SK-N-SH (cell line): ENCODE measurements at regions not wholly inside any gene's neighbourhood (a gene's known extent, or its start where the extent isn't known, plus 50 kb on each side); places are given as distances from the start of the nearest gene placed in this dataset.

ENCODE experiments used
- CTCF ChIA-PET: fragments of 300-600, 350-600 bp; formaldehyde crosslinking; extraction: SDS; loops from one replicate; lab custom pipeline; 2021; lab: Yijun Ruan, JAX
- POLR2A ChIA-PET: fragments of 350-600 bp; sonication (Branson Sonifier 250); formaldehyde crosslinking; extraction: SDS; loops from one replicate; lab custom pipeline; 2020; ENCODE audit warnings: antibody characterized with exemption, inconsistent platforms; lab: Yijun Ruan, JAX
- DNase-seq: peaks from one replicate; pipeline ENCODE4 v3.0.0; 2012
- H2AFZ ChIP-seq: fragments of 200-600 bp; sonication (generic); 2 replicates; pipeline ENCODE4 v1.8.1; 2016; ENCODE audit warnings: antibody characterized with exemption, mild to moderate bottlenecking, low read depth
- H3F3A ChIP-seq: fragments of 200-600 bp; sonication (generic); replicated peaks from 2 replicates; pipeline ENCODE3; 2016; ENCODE audit warnings: antibody characterized with exemption, mild to moderate bottlenecking; ENCODE audit not compliant: insufficient read depth
- H3K27ac ChIP-seq, 2 experiments: fragments of 200-500 bp in 1 of 2; fragments of 200-600 bp in 1 of 2; sonication (Bioruptor generic) in 1 of 2; sonication (generic), shearing (Covaris generic) in 1 of 2; 2 replicates each; pipeline versions ENCODE4 v1.5.1 to v1.6.1; 2014 to 2016; ENCODE audit warnings: low read depth in 2 of 2, inconsistent platforms in 1 of 2, low read length in 1 of 2, mild to moderate bottlenecking in 1 of 2, mixed read lengths in 1 of 2
- H3K27me3 ChIP-seq: fragments of 200-600 bp; sonication (generic), shearing (Covaris generic); 2 replicates; pipeline ENCODE4 v1.6.1; 2016; ENCODE audit warnings: mixed run types; ENCODE audit not compliant: insufficient read depth
- H3K36me3 ChIP-seq, 2 experiments: fragments of 200-500 bp in 1 of 2; fragments of 200-600 bp in 1 of 2; sonication (Bioruptor generic) in 1 of 2; sonication (generic) in 1 of 2; replicated peaks in 1 of 2; 2 replicates each; pipeline versions ENCODE3 to v1.5.1; 2014 to 2016; ENCODE audit warnings: low read length in 1 of 2, mild to moderate bottlenecking in 1 of 2; ENCODE audit not compliant: insufficient read depth in 2 of 2, control insufficient read depth in 1 of 2
- H3K4me1 ChIP-seq, 2 experiments: fragments of 200-500 bp in 1 of 2; fragments of 200-600 bp in 1 of 2; sonication (Bioruptor generic) in 1 of 2; sonication (generic), shearing (Covaris generic) in 1 of 2; 2 replicates each; pipeline versions ENCODE4 v1.5.1 to v1.6.1; 2014 to 2016; ENCODE audit warnings: low read depth in 1 of 2, low read length in 1 of 2, mixed run types in 1 of 2; ENCODE audit not compliant: insufficient read depth in 2 of 2, control insufficient read depth in 1 of 2
- H3K4me2 ChIP-seq: fragments of 200-600 bp; sonication (generic), shearing (Covaris generic); 2 replicates; pipeline ENCODE4 v1.6.1; 2017; ENCODE audit warnings: mixed run types
- H3K4me3 ChIP-seq, 2 experiments: fragments of 200-500 bp in 1 of 2; fragments of 200-600 bp in 1 of 2; sonication (Bioruptor generic) in 1 of 2; sonication (generic), shearing (Covaris generic) in 1 of 2; 2 replicates each; pipeline versions ENCODE4 v1.5.1 to v1.8.1; 2014 to 2016; ENCODE audit warnings: low read depth in 2 of 2, inconsistent platforms in 1 of 2, low read length in 1 of 2, mild to moderate bottlenecking in 1 of 2, mixed read lengths in 1 of 2, moderate library complexity in 1 of 2
- H3K79me2 ChIP-seq: fragments of 200-600 bp; sonication (generic); 2 replicates; pipeline ENCODE4 v1.8.1; 2017; ENCODE audit warnings: mild to moderate bottlenecking; ENCODE audit not compliant: insufficient read depth
- H3K9ac ChIP-seq: fragments of 200-600 bp; sonication (generic); 2 replicates; pipeline ENCODE4 v1.6.1; 2017; ENCODE audit warnings: mixed run types
- H3K9me2 ChIP-seq: fragments of 200-600 bp; sonication (generic); 2 replicates; pipeline ENCODE4 v1.6.1; 2017; ENCODE audit warnings: mixed run types
- H3K9me3 ChIP-seq: fragments of 200-600 bp; sonication (generic); 2 replicates; pipeline ENCODE4 v1.6.1; 2017; ENCODE audit warnings: mixed run types, mild to moderate bottlenecking, moderate library complexity
- H4K20me1 ChIP-seq: fragments of 200-600 bp; sonication (generic); 2 replicates; pipeline ENCODE4 v1.6.1; 2017; ENCODE audit warnings: mild to moderate bottlenecking, mixed run types; ENCODE audit not compliant: insufficient read depth
- CTCF ChIP-seq: fragments of 200-600 bp; sonication (generic); IDR thresholded peaks from 2 replicates; pipeline ENCODE4 v1.6.1; 2017; ENCODE audit warnings: antibody characterized with exemption, mild to moderate bottlenecking, moderate library complexity
- EZH2phosphoT487 ChIP-seq: fragments of 200-600 bp; sonication (generic); IDR thresholded peaks from 2 replicates; pipeline ENCODE4 v1.6.1; 2017; ENCODE audit warnings: low read depth, mixed run types, mild to moderate bottlenecking, antibody characterized with exemption, moderate library complexity, borderline replicate concordance
- FOXJ3 ChIP-seq: sonication (generic); formaldehyde crosslinking; IDR thresholded peaks from 2 replicates; pipeline ENCODE4 v1.5.1; 2020; ENCODE audit warnings: mild to moderate bottlenecking, missing genetic modification reagents
- FOXM1 ChIP-seq: IDR thresholded peaks from 2 replicates; pipeline ENCODE4 v1.4.0; 2012; ENCODE audit warnings: low read depth, mild to moderate bottlenecking
- GABPA ChIP-seq: IDR thresholded peaks from 2 replicates; pipeline ENCODE4 v1.4.0; 2012; ENCODE audit warnings: low read depth, mild to moderate bottlenecking
- JUND ChIP-seq: IDR thresholded peaks from 2 replicates; pipeline ENCODE4 v1.4.0; 2012
- MEF2A ChIP-seq: IDR thresholded peaks from 2 replicates; pipeline ENCODE4 v1.4.0; 2012; ENCODE audit warnings: low read depth, borderline replicate concordance
- MXI1 ChIP-seq: IDR thresholded peaks from 2 replicates; pipeline ENCODE4 v1.6.1; 2012; ENCODE audit warnings: mild to moderate bottlenecking, low read depth, low read length, improper control_type of control experiment
- NFIC ChIP-seq: IDR thresholded peaks from 2 replicates; pipeline ENCODE4 v1.4.0; 2012; ENCODE audit warnings: borderline replicate concordance
- NRF1 ChIP-seq: IDR thresholded peaks from 2 replicates; pipeline ENCODE4 v1.6.1; 2012; ENCODE audit warnings: low read depth, mild to moderate bottlenecking, low read length
- PBX3 ChIP-seq: IDR thresholded peaks from 2 replicates; pipeline ENCODE4; 2012
- POLR2AphosphoS5 ChIP-seq: IDR thresholded peaks from 2 replicates; pipeline ENCODE4 v1.6.1; 2012; ENCODE audit warnings: low read depth, low read length
- RFX5 ChIP-seq: IDR thresholded peaks from 2 replicates; pipeline ENCODE4 v1.6.1; 2012; ENCODE audit warnings: mild to moderate bottlenecking, improper control_type of control experiment, low read length
- SMC3 ChIP-seq: IDR thresholded peaks from 2 replicates; pipeline ENCODE4 v1.6.1; 2012; ENCODE audit warnings: low read depth, low read length, improper control_type of control experiment
- TCF12 ChIP-seq: IDR thresholded peaks from 2 replicates; pipeline ENCODE4 v1.4.0; 2012
- TEAD4 ChIP-seq: IDR thresholded peaks from 2 replicates; pipeline ENCODE4 v1.4.0; 2012; ENCODE audit warnings: mild to moderate bottlenecking, borderline replicate concordance; ENCODE audit not compliant: insufficient read depth
- USF1 ChIP-seq: IDR thresholded peaks from 2 replicates; pipeline ENCODE4 v1.4.0; 2012; ENCODE audit warnings: low read depth, borderline replicate concordance
- YY1 ChIP-seq: IDR thresholded peaks from 2 replicates; pipeline ENCODE4 v1.4.0; 2012; ENCODE audit warnings: low read depth, mild to moderate bottlenecking
- WGBS: methylation state at CpG from one replicate; pipeline ENCODE4 v1.1.6; 2017; ENCODE audit warnings: low lambda C conversion rate; 5-methylcytosine and 5-hydroxymethylcytosine counted together

- ChIA-PET CTCF (interaction anchor here (0.6 kb wide), 1 partner anchor 58 kb away, joined by 3 read pairs; no protein-coding TSS in a partner anchor), POLR2A (no interaction called here)
- Histone ChIP-seq H3K9me3 (no peaks in the 10 kb centered on the region), H3K36me3 (no peaks in the 10 kb centered on the region), H4K20me1 (no peaks in the 10 kb centered on the region), H3K4me3 (no peak overlapping the region), H3K9me2 (no peaks in the 10 kb centered on the region), H3K27me3 (0 out of 2 replicates have a peak, but pooled peaks cover 4% of the 10 kb centered on the region), H3F3A (no peaks in the 10 kb centered on the region), H3K79me2 (no peaks in the 10 kb centered on the region), H3K4me1 (no peaks in the 10 kb centered on the region), H3K27ac (no peak overlapping the region), H2AFZ (no peak overlapping the region), H3K4me2 (no peak overlapping the region), H3K9ac (no peak overlapping the region)
- DNase-seq: no peak
- 41% methylated on average over 2 of the region's 2 CpGs for WGBS
- no peak for TF ChIP-seq GABPA
Measured at GRCh38 chr6:91033964-91034363, 447.1 kb upstream of the MAP3K7 start.

- Histone ChIP-seq H3K79me2 (no peaks in the 10 kb centered on the region), H3K9me2 (no peaks in the 10 kb centered on the region), H3K27me3 (0 out of 2 replicates have a peak, but pooled peaks cover 4% of the 10 kb centered on the region), H3K36me3 (no peaks in the 10 kb centered on the region), H3K27ac (no peak overlapping the region), H3K9me3 (no peaks in the 10 kb centered on the region), H3F3A (no peaks in the 10 kb centered on the region), H2AFZ (no peak overlapping the region), H4K20me1 (no peaks in the 10 kb centered on the region), H3K4me2 (no peak overlapping the region), H3K9ac (no peak overlapping the region), H3K4me3 (no peak overlapping the region), H3K4me1 (no peaks in the 10 kb centered on the region)
- DNase-seq: no peak
- ChIA-PET POLR2A (no interaction called here), CTCF (interaction anchor here (0.6 to 1.4 kb wide), 2 partner anchors 91 to 196 kb away, joined by 3 read pairs; no protein-coding TSS in a partner anchor)
- WGBS: 27% methylated on average over 4 of the region's 4 CpGs
- TF ChIP-seq MEF2A (no peak), EZH2phosphoT487 (no peak), POLR2AphosphoS5 (no peak), JUND (no peak), TEAD4 (no peak), NFIC (no peak), RFX5 (no peak)
Measured at GRCh38 chr6:91031581-91031980, 444.7 kb upstream of the MAP3K7 start.

- Histone ChIP-seq H3K9me3 (no peaks in the 10 kb centered on the region), H4K20me1 (no peaks in the 10 kb centered on the region), H3K9me2 (no peaks in the 10 kb centered on the region), H3K9ac (no peak overlapping the region), H3K4me1 (no peaks in the 10 kb centered on the region), H3K4me2 (no peak overlapping the region), H3F3A (no peaks in the 10 kb centered on the region), H3K79me2 (no peaks in the 10 kb centered on the region), H3K27ac (no peak overlapping the region), H3K4me3 (no peak overlapping the region), H3K27me3 (0 out of 2 replicates have a peak, but pooled peaks cover 4% of the 10 kb centered on the region), H2AFZ (no peak overlapping the region), H3K36me3 (no peaks in the 10 kb centered on the region)
- CTCF ChIA-PET: no interaction called here
- no peak for DNase-seq
- 2% methylated on average over 6 of the region's 6 CpGs for WGBS
- POLR2A ChIA-PET: no interaction called here
- TF ChIP-seq MXI1 (no peak), JUND (no peak), NRF1 (no peak), SMC3 (no peak), YY1 (no peak), TCF12 (no peak), USF1 (no peak), EZH2phosphoT487 (no peak), PBX3 (no peak), TEAD4 (no peak), CTCF (no peak), FOXM1 (no peak), MEF2A (no peak), FOXJ3 (CRISPR knock-in tag) (no peak), NFIC (no peak)
Measured at GRCh38 chr6:91029211-91029610, 442.3 kb upstream of the MAP3K7 start.
